ENCODE measurements at regions not wholly inside any gene's neighbourhood (a gene's known extent, or its start where the extent isn't known, plus 50 kb on each side); places are given as distances from the start of the nearest gene placed in this dataset.
"Not testable (repeated sequence)": the region's sequence is repeated elsewhere in the genome, so short reads cannot be mapped to it uniquely, and the experiment has no call there.

DNA sequence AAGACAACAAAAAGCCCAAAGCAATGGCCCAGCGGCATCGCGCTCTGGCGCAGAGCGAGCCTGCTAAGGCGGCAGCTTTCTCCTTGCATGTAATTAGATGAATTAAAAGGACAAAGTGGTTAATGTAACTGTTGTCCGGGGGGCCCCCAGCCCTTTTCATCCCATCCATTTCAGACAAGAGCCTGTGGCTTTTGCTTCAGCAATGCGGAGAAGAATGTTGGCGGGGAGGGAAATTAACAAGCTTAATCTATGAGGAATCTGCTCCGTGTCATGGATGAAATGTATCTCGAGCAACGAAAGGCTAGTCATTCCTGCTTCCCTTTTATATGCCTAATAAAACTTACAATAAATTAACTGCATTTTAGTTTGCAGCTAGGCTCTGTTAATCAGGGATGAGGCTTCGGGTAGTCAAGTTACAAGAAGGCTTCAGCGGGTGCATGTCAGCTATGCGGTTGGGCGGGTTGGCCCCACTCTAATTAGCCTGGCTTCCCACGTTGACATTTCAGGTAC, 203.3 kb downstream of the BUB3 start:
- Histone ChIP-seq H3K27ac (ENCODE audit: low read depth in 1 of 3, low read length in 2 of 3) (no peak overlapping the region), H3K9me3 (ENCODE audit: control insufficient read depth in 2 of 2, insufficient read depth in 1 of 2, low read depth in 1 of 2, low read length in 1 of 2) (no peaks in the 10 kb centered on the region), H3K27me3 (ENCODE audit: control insufficient read depth in 3 of 3, insufficient read depth in 3 of 3, low read length in 3 of 3) (peaks cover 0 to 5% (median 0%) of the 10 kb centered on the region in 3 donors), H3K4me1 (ENCODE audit: control insufficient read depth in 3 of 3, insufficient read depth in 2 of 3, low read depth in 1 of 3, low read length in 2 of 3) (no peaks in the 10 kb centered on the region), H3K4me3 (ENCODE audit: low read depth in 1 of 3, low read length in 3 of 3) (no peak overlapping the region), H3K36me3 (ENCODE audit: control insufficient read depth in 3 of 3, insufficient read depth in 2 of 3, low read depth in 1 of 3, low read length in 3 of 3) (no peaks in the 10 kb centered on the region)
- DNase-seq (no peak), FAIRE-seq (no peak)
- 64 to 73% (median 69%) methylated on average over 17 of the region's 17 CpGs for WGBS, 3 donors

DNA sequence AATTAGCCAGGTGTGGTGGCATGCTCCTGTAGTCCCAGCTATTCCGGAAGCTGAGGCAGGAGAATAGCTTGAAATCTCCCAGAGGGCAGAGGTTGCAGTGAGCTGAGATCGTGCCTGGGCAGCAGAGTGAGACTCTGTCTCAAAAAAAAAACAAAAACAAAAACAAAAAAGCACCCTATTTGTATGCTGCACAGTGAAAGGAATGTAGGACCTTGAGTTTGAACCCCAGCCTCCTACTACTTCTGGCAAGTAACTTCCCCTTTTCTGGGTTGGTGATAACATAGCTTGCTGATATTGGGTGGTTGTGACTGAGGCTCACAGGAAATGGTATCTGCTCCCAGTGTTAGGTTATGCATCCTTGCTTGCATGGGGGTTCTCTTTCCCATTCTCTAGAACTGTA, 205.3 kb downstream of the BUB3 start:
- FAIRE-seq = no peak

DNA sequence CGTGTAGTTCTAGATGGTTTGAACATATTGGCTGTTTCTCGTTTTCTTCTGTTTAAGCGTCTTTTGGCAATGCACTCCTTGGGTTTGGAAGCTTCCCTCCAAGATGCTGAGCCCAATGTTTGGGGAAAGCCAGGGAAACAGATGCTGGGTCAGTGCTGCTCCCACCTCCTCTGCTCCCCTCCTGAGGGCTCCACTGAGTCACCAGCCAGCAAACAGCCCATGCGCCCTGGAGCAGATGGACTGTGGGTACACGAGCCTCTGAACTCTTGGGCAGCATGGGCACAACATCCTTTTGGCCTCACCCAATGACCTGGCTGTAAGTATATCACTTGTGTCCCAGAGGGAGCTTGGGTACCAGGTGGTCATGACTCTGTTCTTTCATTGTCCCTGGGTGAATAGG, 207.6 kb downstream of the BUB3 start:
- Histone ChIP-seq H3K4me3 (ENCODE audit: low read depth in 1 of 3, low read length in 3 of 3) (no peak overlapping the region), H3K9me3 (ENCODE audit: control insufficient read depth in 2 of 2, insufficient read depth in 1 of 2, low read depth in 1 of 2, low read length in 1 of 2) (no peaks in the 10 kb centered on the region), H3K27ac (ENCODE audit: low read depth in 1 of 3, low read length in 2 of 3) (no peak overlapping the region), H3K4me1 (ENCODE audit: control insufficient read depth in 3 of 3, insufficient read depth in 2 of 3, low read depth in 1 of 3, low read length in 2 of 3) (no peaks in the 10 kb centered on the region), H3K27me3 (ENCODE audit: control insufficient read depth in 3 of 3, insufficient read depth in 3 of 3, low read length in 3 of 3) (peaks cover 0 to 3% (median 0%) of the 10 kb centered on the region in 3 donors), H3K36me3 (ENCODE audit: control insufficient read depth in 3 of 3, insufficient read depth in 2 of 3, low read depth in 1 of 3, low read length in 3 of 3) (no peaks in the 10 kb centered on the region)
- FAIRE-seq (no peak), DNase-seq (no peak)
- 77 to 85% (median 80%) methylated on average over 5 of the region's 5 CpGs for WGBS, 3 donors

More for the DNA sequence above, 205.3 kb downstream of the BUB3 start:
- H3K9me3 ChIP-seq (ENCODE audit: control insufficient read depth in 2 of 2, insufficient read depth in 1 of 2, low read depth in 1 of 2, low read length in 1 of 2) = no peaks in the 10 kb centered on the region
- H3K27me3 ChIP-seq (ENCODE audit: control insufficient read depth in 3 of 3, insufficient read depth in 3 of 3, low read length in 3 of 3) = peaks cover 0 to 5% (median 0%) of the 10 kb centered on the region in 3 donors
- no peak overlapping the region for H3K27ac ChIP-seq (ENCODE audit: low read depth in 1 of 3, low read length in 2 of 3)
- H3K4me3 ChIP-seq (ENCODE audit: low read depth in 1 of 3, low read length in 3 of 3) = no peak overlapping the region
- DNase-seq = no peak
- no peaks in the 10 kb centered on the region for H3K4me1 ChIP-seq (ENCODE audit: control insufficient read depth in 3 of 3, insufficient read depth in 2 of 3, low read depth in 1 of 3, low read length in 2 of 3)
- 58 to 86% (median 62%) methylated on average over 2 of the region's 2 CpGs for WGBS, 3 donors
- H3K36me3 ChIP-seq (ENCODE audit: control insufficient read depth in 3 of 3, insufficient read depth in 2 of 3, low read depth in 1 of 3, low read length in 3 of 3) = no peaks in the 10 kb centered on the region

DNA sequence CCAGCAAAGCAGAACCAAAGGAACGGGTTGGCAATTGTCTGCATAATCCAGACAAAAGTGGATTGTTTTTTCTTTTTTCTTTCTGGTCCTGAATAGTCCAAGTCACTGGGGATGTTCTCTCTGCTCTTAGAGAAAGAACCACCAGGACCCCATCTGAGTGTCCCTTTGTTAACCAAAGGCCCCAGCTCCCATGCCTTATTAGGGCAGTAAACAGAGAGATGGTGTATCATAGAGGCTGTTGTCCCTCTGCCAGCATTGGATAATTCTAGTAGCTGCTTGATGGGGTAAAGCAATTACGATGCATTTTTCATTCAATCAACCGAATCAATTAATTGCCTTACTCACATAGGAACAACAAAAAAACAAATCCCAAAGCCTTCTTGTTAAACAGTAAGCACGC, 213.0 kb downstream of the BUB3 start:
- DNase-seq = no peak

GRCh38 chr10:123371626-123372025, 217.4 kb downstream of the BUB3 start:
- not testable (repeated sequence) for H3K9me3 ChIP-seq (ENCODE audit: control insufficient read depth in 2 of 2, insufficient read depth in 1 of 2, low read depth in 1 of 2, low read length in 1 of 2); FAIRE-seq; H3K27ac ChIP-seq (ENCODE audit: low read depth in 1 of 3, low read length in 2 of 3); H3K36me3 ChIP-seq (ENCODE audit: control insufficient read depth in 3 of 3, insufficient read depth in 2 of 3, low read depth in 1 of 3, low read length in 3 of 3); H3K27me3 ChIP-seq (ENCODE audit: control insufficient read depth in 3 of 3, insufficient read depth in 3 of 3, low read length in 3 of 3); H3K4me1 ChIP-seq (ENCODE audit: control insufficient read depth in 3 of 3, insufficient read depth in 2 of 3, low read depth in 1 of 3, low read length in 2 of 3); DNase-seq; H3K4me3 ChIP-seq (ENCODE audit: low read depth in 1 of 3, low read length in 3 of 3)
- 63 to 82% (median 64%) methylated on average over 2 of the region's 2 CpGs for WGBS, 3 donors

More for the DNA sequence above, 213.0 kb downstream of the BUB3 start:
- H3K9me3 ChIP-seq (ENCODE audit: control insufficient read depth in 2 of 2, insufficient read depth in 1 of 2, low read depth in 1 of 2, low read length in 1 of 2) = peaks cover 0 to 3% of the 10 kb centered on the region in 2 donors
- no peak overlapping the region for H3K27ac ChIP-seq (ENCODE audit: low read depth in 1 of 3, low read length in 2 of 3)
- H3K4me1 ChIP-seq (ENCODE audit: control insufficient read depth in 3 of 3, insufficient read depth in 2 of 3, low read depth in 1 of 3, low read length in 2 of 3) = no peaks in the 10 kb centered on the region
- no peaks in the 10 kb centered on the region for H3K36me3 ChIP-seq (ENCODE audit: control insufficient read depth in 3 of 3, insufficient read depth in 2 of 3, low read depth in 1 of 3, low read length in 3 of 3)
- H3K27me3 ChIP-seq (ENCODE audit: control insufficient read depth in 3 of 3, insufficient read depth in 3 of 3, low read length in 3 of 3) = no peaks in the 10 kb centered on the region
- FAIRE-seq = no peak
- H3K4me3 ChIP-seq (ENCODE audit: low read depth in 1 of 3, low read length in 3 of 3) = no peak overlapping the region
- WGBS, 3 donors = 86 to 87% (median 87%) methylated on average over 4 of the region's 4 CpGs

DNA sequence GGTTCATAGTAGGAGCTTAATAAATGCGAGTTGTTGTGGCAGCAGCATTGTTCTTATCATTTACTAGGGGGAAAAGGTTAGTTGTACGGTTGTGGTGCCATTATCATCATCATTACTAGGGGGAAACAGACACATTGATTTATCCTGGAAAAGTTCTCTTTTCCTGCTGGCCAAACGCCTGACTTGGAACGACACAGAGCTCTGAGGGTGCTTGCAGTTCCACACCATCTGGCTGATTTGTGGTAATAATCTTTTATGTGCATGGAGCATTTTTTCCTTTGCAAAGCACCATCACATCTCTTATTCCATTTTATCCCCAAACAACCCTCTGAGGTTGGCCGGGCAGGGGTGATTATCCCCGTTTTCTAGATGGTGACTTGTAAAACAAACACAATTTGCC, 219.4 kb downstream of the BUB3 start:
- H3K27ac ChIP-seq (ENCODE audit: low read depth in 1 of 3, low read length in 2 of 3) = no peak overlapping the region
- no peak overlapping the region for H3K4me3 ChIP-seq (ENCODE audit: low read depth in 1 of 3, low read length in 3 of 3)
- WGBS, 3 donors = 62 to 72% (median 72%) methylated on average over 6 of the region's 6 CpGs
- no peak for FAIRE-seq
- no peak for DNase-seq
- peaks cover 0 to 6% (median 0%) of the 10 kb centered on the region in 3 donors for H3K27me3 ChIP-seq (ENCODE audit: control insufficient read depth in 3 of 3, insufficient read depth in 3 of 3, low read length in 3 of 3)
- H3K36me3 ChIP-seq (ENCODE audit: control insufficient read depth in 3 of 3, insufficient read depth in 2 of 3, low read depth in 1 of 3, low read length in 3 of 3) = no peaks in the 10 kb centered on the region
- no peaks in the 10 kb centered on the region for H3K4me1 ChIP-seq (ENCODE audit: control insufficient read depth in 3 of 3, insufficient read depth in 2 of 3, low read depth in 1 of 3, low read length in 2 of 3)
- peaks cover 0 to 3% of the 10 kb centered on the region in 2 donors for H3K9me3 ChIP-seq (ENCODE audit: control insufficient read depth in 2 of 2, insufficient read depth in 1 of 2, low read depth in 1 of 2, low read length in 1 of 2)

DNA sequence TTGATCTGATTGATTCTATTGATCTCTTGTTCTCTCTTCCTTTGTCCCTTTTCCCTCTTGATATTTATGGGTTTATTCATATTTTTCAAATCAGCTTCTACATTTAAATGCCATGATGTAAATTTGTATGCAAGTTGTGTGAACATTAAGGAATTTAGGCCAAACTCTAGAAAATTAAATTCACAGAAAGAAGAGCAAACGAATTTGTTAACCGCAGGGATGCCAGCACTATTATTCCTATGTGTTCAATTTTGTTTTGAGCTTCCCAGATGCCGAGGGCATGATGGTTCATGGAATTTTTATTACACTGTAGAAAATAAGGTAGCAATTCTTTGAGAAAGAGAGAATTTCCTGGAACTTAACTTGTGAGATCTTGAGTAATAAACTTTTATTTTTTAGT, 220.9 kb downstream of the BUB3 start:
- H3K9me3 ChIP-seq (ENCODE audit: control insufficient read depth in 2 of 2, insufficient read depth in 1 of 2, low read depth in 1 of 2, low read length in 1 of 2) = peaks cover 0 to 1% of the 10 kb centered on the region in 2 donors
- H3K27me3 ChIP-seq (ENCODE audit: control insufficient read depth in 3 of 3, insufficient read depth in 3 of 3, low read length in 3 of 3) = peaks cover 0 to 6% (median 0%) of the 10 kb centered on the region in 3 donors
- WGBS, 3 donors = 64 to 83% (median 65%) methylated on average over 3 of the region's 3 CpGs
- no peak for FAIRE-seq
- no peak for DNase-seq
- no peaks in the 10 kb centered on the region for H3K4me1 ChIP-seq (ENCODE audit: control insufficient read depth in 3 of 3, insufficient read depth in 2 of 3, low read depth in 1 of 3, low read length in 2 of 3)
- no peaks in the 10 kb centered on the region for H3K36me3 ChIP-seq (ENCODE audit: control insufficient read depth in 3 of 3, insufficient read depth in 2 of 3, low read depth in 1 of 3, low read length in 3 of 3)
- H3K4me3 ChIP-seq (ENCODE audit: low read depth in 1 of 3, low read length in 3 of 3) = no peak overlapping the region
- H3K27ac ChIP-seq (ENCODE audit: low read depth in 1 of 3, low read length in 2 of 3) = no peak overlapping the region

DNA sequence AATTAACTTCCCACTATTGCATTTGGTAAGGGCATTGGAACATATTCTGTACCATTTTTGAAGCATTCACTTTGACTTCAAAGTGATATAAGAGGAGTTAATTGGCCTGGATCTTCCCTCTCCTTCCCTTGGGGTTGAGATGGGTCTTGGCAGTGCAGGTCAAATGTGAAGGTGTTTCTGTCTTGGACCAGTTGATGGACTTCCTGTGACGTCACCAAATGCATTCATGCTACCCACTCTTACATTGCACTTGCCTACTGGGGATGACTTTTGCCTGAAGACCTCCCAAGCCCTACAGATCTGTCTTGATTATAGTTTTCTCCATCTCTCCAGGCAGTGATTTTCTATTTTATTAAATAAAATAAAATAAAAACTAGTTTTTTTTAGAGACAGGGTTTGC, 221.5 kb downstream of the BUB3 start:
- no peaks in the 10 kb centered on the region for H3K4me1 ChIP-seq (ENCODE audit: control insufficient read depth in 3 of 3, insufficient read depth in 2 of 3, low read depth in 1 of 3, low read length in 2 of 3)
- H3K27ac ChIP-seq (ENCODE audit: low read depth in 1 of 3, low read length in 2 of 3) = no peak overlapping the region
- H3K27me3 ChIP-seq (ENCODE audit: control insufficient read depth in 3 of 3, insufficient read depth in 3 of 3, low read length in 3 of 3) = peaks cover 0 to 6% (median 0%) of the 10 kb centered on the region in 3 donors
- H3K9me3 ChIP-seq (ENCODE audit: control insufficient read depth in 2 of 2, insufficient read depth in 1 of 2, low read depth in 1 of 2, low read length in 1 of 2) = no peaks in the 10 kb centered on the region
- H3K4me3 ChIP-seq (ENCODE audit: low read depth in 1 of 3, low read length in 3 of 3) = no peak overlapping the region
- H3K36me3 ChIP-seq (ENCODE audit: control insufficient read depth in 3 of 3, insufficient read depth in 2 of 3, low read depth in 1 of 3, low read length in 3 of 3) = no peaks in the 10 kb centered on the region
- WGBS, 3 donors = 61 to 81% (median 78%) methylated on average over 1 of the region's 1 CpG
- DNase-seq = no peak
- FAIRE-seq = no peak

- 23 to 30% (median 29%) methylated on average over 8 of the region's 8 CpGs for WGBS, 3 donors
- H3K36me3 ChIP-seq (ENCODE audit: control insufficient read depth in 3 of 3, insufficient read depth in 2 of 3, low read depth in 1 of 3, low read length in 3 of 3) = no peaks in the 10 kb centered on the region
- H3K27me3 ChIP-seq (ENCODE audit: control insufficient read depth in 3 of 3, insufficient read depth in 3 of 3, low read length in 3 of 3) = peaks cover 0 to 6% (median 0%) of the 10 kb centered on the region in 3 donors
- H3K4me3 ChIP-seq (ENCODE audit: low read depth in 1 of 3, low read length in 3 of 3) = no peak overlapping the region
- FAIRE-seq (no peak), DNase-seq (no peak)
- H3K4me1 ChIP-seq (ENCODE audit: control insufficient read depth in 3 of 3, insufficient read depth in 2 of 3, low read depth in 1 of 3, low read length in 2 of 3) = no peaks in the 10 kb centered on the region
- H3K27ac ChIP-seq (ENCODE audit: low read depth in 1 of 3, low read length in 2 of 3) = no peak overlapping the region
- no peaks in the 10 kb centered on the region for H3K9me3 ChIP-seq (ENCODE audit: control insufficient read depth in 2 of 2, insufficient read depth in 1 of 2, low read depth in 1 of 2, low read length in 1 of 2)
These were observed 223.7 kb downstream of the BUB3 start for GRCh38 chr10:123377883-123378282.

Data from small intestine (tissue), 7 donors.